NCI-H345 treated with DMSO at 0.1 percent for 48 hours (cell line): ENCODE measurements at regions not wholly inside any gene's neighbourhood (a gene's known extent, or its start where the extent isn't known, plus 50 kb on each side); places are given as distances from the start of the nearest gene placed in this dataset.

Experiments used
- DNase-seq: peaks from one replicate; lab custom pipeline; 2025; ENCODE audit not compliant: unreplicated experiment; lab: John Stamatoyannopoulos, UW

GRCh38 chrX:129188231-129188630, 335.1 kb downstream of the SMARCA1 start:
- no peak for DNase-seq

- no peak for DNase-seq
Measured at GRCh38 chrX:129176710-129177109, 346.6 kb downstream of the SMARCA1 start.

GRCh38 chrX:129161108-129161507, 362.2 kb downstream of the SMARCA1 start:
- no peak for DNase-seq

GRCh38 chrX:129158505-129158904, 364.8 kb downstream of the SMARCA1 start:
- no peak for DNase-seq

GRCh38 chrX:129145840-129146272, 377.4 kb downstream of the SMARCA1 start:
- DNase-seq, result no peak

GRCh38 chrX:129145385-129145784, 377.9 kb downstream of the SMARCA1 start:
- DNase-seq, result no peak

- no peak for DNase-seq
Measured at GRCh38 chrX:129144172-129145038, 378.9 kb downstream of the SMARCA1 start.

GRCh38 chrX:129139837-129140598, 383.3 kb downstream of the SMARCA1 start:
- no peak for DNase-seq

GRCh38 chrX:129125122-129125914, 398.0 kb downstream of the SMARCA1 start:
- no peak for DNase-seq

GRCh38 chrX:129123795-129124194, 399.5 kb downstream of the SMARCA1 start:
- no peak for DNase-seq

- no peak for DNase-seq
Measured at GRCh38 chrX:129116676-129117470, 406.4 kb downstream of the SMARCA1 start.

GRCh38 chrX:129115935-129116334, 407.4 kb downstream of the SMARCA1 start:
- no peak for DNase-seq

- no peak for DNase-seq
Measured at GRCh38 chrX:129115104-129115503, 408.2 kb downstream of the SMARCA1 start.

GRCh38 chrX:129111081-129111798, 412.1 kb downstream of the SMARCA1 start:
- no peak for DNase-seq

- DNase-seq, result no peak
Measured at GRCh38 chrX:129108936-129109335, 414.4 kb downstream of the SMARCA1 start.

- DNase-seq, result no peak
Measured at GRCh38 chrX:129099207-129099606, 424.1 kb downstream of the SMARCA1 start.

GRCh38 chrX:129097668-129098067, 425.6 kb downstream of the SMARCA1 start:
- DNase-seq, result no peak

- no peak for DNase-seq
Measured at GRCh38 chrX:129093706-129094105, 429.6 kb downstream of the SMARCA1 start.

GRCh38 chrX:129092757-129093156, 430.5 kb downstream of the SMARCA1 start:
- no peak for DNase-seq

GRCh38 chrX:129092242-129092641, 431.0 kb downstream of the SMARCA1 start:
- DNase-seq, result no peak
